ENCODE measurements at regions not wholly inside any gene's neighbourhood (a gene's known extent, or its start where the extent isn't known, plus 50 kb on each side); places are given as distances from the start of the nearest gene placed in this dataset.
A peak's percentile ranks its signal among the peaks of the same experiment; 100 is the strongest.

- no peak overlapping the region for H3K4me3 ChIP-seq (ENCODE audit: low read depth, low read length)
- TF ChIP-seq, protein P1, sequence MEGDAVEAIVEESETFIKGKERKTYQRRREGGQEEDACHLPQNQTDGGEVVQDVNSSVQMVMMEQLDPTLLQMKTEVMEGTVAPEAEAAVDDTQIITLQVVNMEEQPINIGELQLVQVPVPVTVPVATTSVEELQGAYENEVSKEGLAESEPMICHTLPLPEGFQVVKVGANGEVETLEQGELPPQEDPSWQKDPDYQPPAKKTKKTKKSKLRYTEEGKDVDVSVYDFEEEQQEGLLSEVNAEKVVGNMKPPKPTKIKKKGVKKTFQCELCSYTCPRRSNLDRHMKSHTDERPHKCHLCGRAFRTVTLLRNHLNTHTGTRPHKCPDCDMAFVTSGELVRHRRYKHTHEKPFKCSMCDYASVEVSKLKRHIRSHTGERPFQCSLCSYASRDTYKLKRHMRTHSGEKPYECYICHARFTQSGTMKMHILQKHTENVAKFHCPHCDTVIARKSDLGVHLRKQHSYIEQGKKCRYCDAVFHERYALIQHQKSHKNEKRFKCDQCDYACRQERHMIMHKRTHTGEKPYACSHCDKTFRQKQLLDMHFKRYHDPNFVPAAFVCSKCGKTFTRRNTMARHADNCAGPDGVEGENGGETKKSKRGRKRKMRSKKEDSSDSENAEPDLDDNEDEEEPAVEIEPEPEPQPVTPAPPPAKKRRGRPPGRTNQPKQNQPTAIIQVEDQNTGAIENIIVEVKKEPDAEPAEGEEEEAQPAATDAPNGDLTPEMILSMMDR (IDR thresholded peaks at IDR 0.05; ENCODE audit: insufficient read depth, low read length) = no peak
- no peak for DNase-seq (ENCODE audit: low read depth)
Measured at GRCh38 chr4:124884316-124884715, 171.8 kb upstream of the ANKRD50 start.

GRCh38 chr4:124883632-124884031 is 171.1 kb upstream of the ANKRD50 start:
- H3K4me3 ChIP-seq (ENCODE audit: low read depth, low read length) = no peak overlapping the region
- TF ChIP-seq, protein P1 (IDR thresholded peaks at IDR 0.05; ENCODE audit: insufficient read depth, low read length) = no peak
- peak; percentile 53 for DNase-seq (ENCODE audit: low read depth)

- no peak for DNase-seq (ENCODE audit: low read depth)
- TF ChIP-seq, protein P1 (IDR thresholded peaks at IDR 0.05; ENCODE audit: insufficient read depth, low read length) = no peak
- H3K4me3 ChIP-seq (ENCODE audit: low read depth, low read length) = no peak overlapping the region
Measured at GRCh38 chr4:124879195-124879594, 166.7 kb upstream of the ANKRD50 start.

GRCh38 chr4:124874172-124874450 is 161.6 kb upstream of the ANKRD50 start:
- TF ChIP-seq, protein P1 (IDR thresholded peaks at IDR 0.05; ENCODE audit: insufficient read depth, low read length) = no peak
- no peak for DNase-seq (ENCODE audit: low read depth)
- H3K4me3 ChIP-seq (ENCODE audit: low read depth, low read length) = no peak overlapping the region

DNA sequence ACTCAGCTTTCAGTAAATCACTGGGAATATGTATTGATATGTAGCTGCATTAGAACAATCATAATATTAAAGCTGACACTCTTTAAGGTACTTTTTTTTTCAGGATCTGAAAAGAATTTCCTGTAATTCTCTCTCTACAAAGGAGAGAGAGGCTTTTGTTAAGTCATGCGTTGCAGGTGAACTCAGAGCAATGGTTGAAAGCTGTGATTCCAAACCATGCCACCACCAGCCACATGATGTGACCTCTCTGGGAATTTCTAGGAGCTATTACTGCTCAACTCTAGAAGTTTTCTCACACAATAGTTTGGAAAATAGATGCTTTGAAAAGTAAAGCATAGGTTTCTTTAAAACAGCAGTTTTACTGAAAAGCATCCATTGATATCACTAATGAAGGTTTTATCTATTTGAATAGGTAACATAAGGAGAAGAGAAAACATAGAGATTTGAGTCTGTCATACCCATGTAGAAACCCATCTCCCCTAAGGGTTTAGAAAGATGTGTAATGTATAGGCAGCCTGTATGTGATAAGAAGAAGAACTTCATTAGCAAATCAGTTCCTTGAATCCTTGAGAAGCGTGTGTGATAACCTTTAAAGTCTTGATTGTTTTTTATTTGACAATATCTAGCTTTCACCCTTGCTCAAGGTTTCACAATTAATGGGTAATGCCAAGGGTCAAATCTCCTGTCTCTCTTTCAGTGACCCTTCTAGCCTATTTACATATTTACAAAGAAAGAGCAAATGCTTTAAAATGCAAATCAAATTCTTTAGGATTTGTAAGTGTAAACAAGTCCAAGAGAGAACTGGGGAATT is 161.0 kb upstream of the ANKRD50 start:
- TF ChIP-seq, protein P1 (IDR thresholded peaks at IDR 0.05; ENCODE audit: insufficient read depth, low read length) = no peak
- H3K4me3 ChIP-seq (ENCODE audit: low read depth, low read length) = no peak overlapping the region
- no peak for DNase-seq (ENCODE audit: low read depth)

DNA sequence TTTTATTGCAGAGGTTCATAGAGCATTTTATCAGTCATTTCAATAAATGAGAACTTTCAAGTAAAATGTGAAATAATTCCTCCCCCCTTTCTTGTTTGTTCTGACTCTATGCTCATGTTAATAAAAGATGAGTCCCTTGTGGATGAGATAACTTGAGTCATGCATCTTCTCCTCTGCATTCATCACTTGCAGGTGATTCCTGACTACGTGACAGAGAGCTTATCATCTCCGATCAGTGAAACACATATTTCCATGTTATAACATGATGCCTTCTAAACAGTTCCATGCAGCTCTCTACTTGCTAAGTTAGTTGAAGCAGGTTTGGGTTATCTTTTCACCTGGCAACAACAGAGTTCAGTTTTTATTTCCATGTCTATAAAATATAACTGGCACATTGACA is 160.1 kb upstream of the ANKRD50 start:
- DNase-seq (ENCODE audit: low read depth) = no peak
- TF ChIP-seq, protein P1 (IDR thresholded peaks at IDR 0.05; ENCODE audit: insufficient read depth, low read length) = no peak
- no peak overlapping the region for H3K4me3 ChIP-seq (ENCODE audit: low read depth, low read length)
